Panc1 (cell line): ENCODE measurements at regions not wholly inside any gene's neighbourhood (a gene's known extent, or its start where the extent isn't known, plus 50 kb on each side); places are given as distances from the start of the nearest gene placed in this dataset.

Experiments
- ATAC-seq: fragments of 200-7000 bp; cut with Tn5 transposase; 2 replicates; pipeline ENCODE4 v1.9.1; 2020; ENCODE audit warnings: mild to moderate bottlenecking, moderate library complexity
- BruUV-seq: library from RNA; stranded (reverse); fragments of 400-500 nt; replicated peaks from 2 replicates; lab custom pipeline; 2021; lab: Mats Ljungman, UMichigan
- CTCF ChIA-PET: fragments of 300-600 bp; sonication (Branson Sonifier 250); formaldehyde crosslinking; loops from one replicate; lab custom pipeline; 2022; ENCODE audit warnings: antibody characterized with exemption; lab: Charles Lee
- POLR2A ChIA-PET: fragments of 300-600 bp; sonication (Branson Sonifier 250); formaldehyde crosslinking; loops from one replicate; lab custom pipeline; 2022; ENCODE audit warnings: antibody characterized with exemption; lab: Charles Lee
- DNase-seq: peaks from one replicate; pipeline ENCODE4 v3.0.0-alpha.2; 2010; ENCODE audit warnings: low read depth, low spot score
- H3K27ac ChIP-seq: 2 replicates; pipeline ENCODE4 v1.5.1; 2011; ENCODE audit warnings: mild to moderate bottlenecking, low read length, inconsistent platforms
- H3K27me3 ChIP-seq: fragments of 200-500 bp; sonication (Bioruptor generic); 2 replicates; pipeline ENCODE4 v1.6.0; 2014; ENCODE audit warnings: low read length, inconsistent platforms; ENCODE audit not compliant: control insufficient read depth, insufficient read depth
- H3K36me3 ChIP-seq: fragments of 200-500 bp; sonication (Bioruptor generic); 2 replicates; pipeline ENCODE4 v1.5.1; 2014; ENCODE audit warnings: inconsistent platforms, mild to moderate bottlenecking, low read length, moderate library complexity; ENCODE audit not compliant: control insufficient read depth, insufficient read depth
- H3K4me1 ChIP-seq: 2 replicates; pipeline ENCODE4 v1.5.1; 2011; ENCODE audit warnings: inconsistent platforms, mild to moderate bottlenecking, low read length, moderate library complexity; ENCODE audit not compliant: control insufficient read depth, insufficient read depth
- H3K4me3 ChIP-seq, 2 experiments: 2 replicates each; pipeline ENCODE4 v1.5.1; 2011 to 2012; ENCODE audit warnings: low read depth in 2 of 2, low read length in 2 of 2, mild to moderate bottlenecking in 2 of 2, inconsistent platforms in 1 of 2, moderate library complexity in 1 of 2
- H3K9me3 ChIP-seq: fragments of 200-500 bp; sonication (Bioruptor generic); 2 replicates; pipeline ENCODE4 v1.5.1; 2014; ENCODE audit warnings: low read depth, mild to moderate bottlenecking, inconsistent platforms, low read length, moderate library complexity; ENCODE audit not compliant: control insufficient read depth, insufficient read depth
- CTCF ChIP-seq: fragments of 450-650 bp; IDR thresholded peaks from 2 replicates; pipeline ENCODE4 v1.5.1; 2017; ENCODE audit warnings: mild to moderate bottlenecking
- POLR2AphosphoS5 ChIP-seq: IDR thresholded peaks from 2 replicates; pipeline ENCODE4 v1.6.1; 2012; ENCODE audit warnings: mild to moderate bottlenecking, low read depth, low read length, moderate library complexity
- SIN3A ChIP-seq: IDR thresholded peaks from 2 replicates; pipeline ENCODE4 v1.6.1; 2012; ENCODE audit warnings: low read depth, mild to moderate bottlenecking, low read length, moderate library complexity, borderline replicate concordance; ENCODE audit not compliant: insufficient read depth
- TCF7L2 ChIP-seq: IDR thresholded peaks from 2 replicates; pipeline ENCODE4 v1.6.1; 2011; ENCODE audit warnings: mild to moderate bottlenecking, low read depth, low read length, inconsistent platforms
- in situ Hi-C: cut with HindIII; loops from 2 replicates; pipeline ENCODE4 v1.10.0; 2016; ENCODE audit warnings: low sequenced_read_pairs, low pct_unique_long_range_greater_than_20kb
- intact Hi-C: fragments of 100-400 bp; cut with micrococcal nuclease; formaldehyde crosslinking; loops from one replicate; pipeline ENCODE4 v1.10.0; 2022; ENCODE audit not compliant: unreplicated experiment
- TF ChIP-seq, protein P1 (sequence below), 2 experiments: IDR thresholded peaks; 2 replicates each; pipeline ENCODE4 v1.6.1; 2011 to 2012; ENCODE audit warnings: low read depth in 2 of 2, control low read depth in 1 of 2, low read length in 1 of 2, mild to moderate bottlenecking in 1 of 2, moderate library complexity in 1 of 2; ENCODE audit not compliant: insufficient read depth in 1 of 2

DNA sequence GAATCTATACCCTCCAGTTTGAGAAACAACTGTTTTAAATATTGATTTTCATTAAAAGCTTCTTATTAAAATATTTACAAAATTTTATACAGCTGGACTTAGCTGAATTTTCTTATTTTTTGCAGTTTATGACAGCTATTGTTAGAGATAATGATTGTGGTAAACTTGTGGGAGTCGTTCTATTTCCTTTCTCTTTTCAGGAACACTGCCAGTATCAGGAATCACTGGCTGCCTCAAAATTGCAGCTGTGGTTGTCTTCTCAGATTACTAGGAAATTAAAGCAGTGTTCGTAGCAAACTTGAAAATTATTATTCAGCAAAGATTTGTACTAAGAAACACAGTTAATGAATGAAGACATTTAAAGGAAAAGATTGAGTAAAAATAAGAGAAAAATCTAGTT is 311.0 kb downstream of the CENPW start:
- Histone ChIP-seq H3K27me3 (no peaks in the 10 kb centered on the region), H3K36me3 (no peaks in the 10 kb centered on the region), H3K27ac (no peak overlapping the region), H3K9me3 (no peaks in the 10 kb centered on the region), H3K4me3 (no peak overlapping the region), H3K4me1 (no peaks in the 10 kb centered on the region)
- BruUV-seq = no TSS peak
- CTCF ChIA-PET = no interaction called here
- in situ Hi-C loops = no loop called here
- intact Hi-C loops = no loop called here
- TF ChIP-seq TCF7L2 (no peak), CTCF (no peak)
- POLR2A ChIA-PET = no interaction called here
- DNase-seq = no peak
- no peak for ATAC-seq

DNA sequence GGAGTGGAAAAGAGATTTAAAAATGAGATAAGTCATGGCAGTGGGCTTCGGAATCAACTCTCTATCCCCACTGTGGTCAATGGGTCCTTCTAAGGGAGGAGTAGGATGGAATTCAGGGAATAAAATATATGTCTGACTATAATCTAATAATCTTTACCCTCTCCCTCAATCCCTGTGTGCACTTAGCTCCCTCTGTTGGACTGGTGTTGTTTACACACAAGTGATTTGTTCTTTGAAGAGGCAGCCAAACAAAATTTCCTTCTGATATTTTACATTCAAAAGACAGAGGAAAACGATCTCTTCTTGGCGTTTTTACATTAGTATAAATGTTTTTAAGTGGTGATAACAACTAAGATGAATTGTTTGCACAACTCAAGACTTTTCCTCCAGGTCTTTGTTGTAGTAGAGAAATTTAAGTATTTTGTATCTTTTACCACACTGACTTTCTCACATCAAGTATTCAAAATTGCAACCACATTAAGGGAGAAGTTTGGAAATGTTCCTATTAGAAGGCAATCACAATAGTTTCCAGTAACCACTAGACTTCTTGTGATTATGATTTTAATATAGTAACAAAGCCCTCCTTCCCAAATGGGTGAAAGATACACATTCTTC is 317.8 kb downstream of the CENPW start:
- H3K27me3 ChIP-seq = no peaks in the 10 kb centered on the region
- no peaks in the 10 kb centered on the region for H3K9me3 ChIP-seq
- H3K36me3 ChIP-seq = no peaks in the 10 kb centered on the region
- 0 out of 2 replicates have a peak, but pooled peaks have one; percentile 62 for ATAC-seq
- CTCF ChIA-PET = interaction anchor here (1.4 kb wide), 1 partner anchor 296 kb away, joined by 8 read pairs; no protein-coding TSS in a partner anchor
- BruUV-seq = no TSS peak
- intact Hi-C loops (loop anchor here (2.0 to 5.0 kb wide), 2 partner anchors 297 to 660 kb away; no protein-coding TSS in a partner anchor), in situ Hi-C loops (no loop called here)
- H3K4me1 ChIP-seq = no peaks in the 10 kb centered on the region
- no peak overlapping the region for H3K27ac ChIP-seq
- no peak overlapping the region for H3K4me3 ChIP-seq
- DNase-seq = peak; percentile 22
- POLR2A ChIA-PET = no interaction called here
- TF ChIP-seq, protein P1, sequence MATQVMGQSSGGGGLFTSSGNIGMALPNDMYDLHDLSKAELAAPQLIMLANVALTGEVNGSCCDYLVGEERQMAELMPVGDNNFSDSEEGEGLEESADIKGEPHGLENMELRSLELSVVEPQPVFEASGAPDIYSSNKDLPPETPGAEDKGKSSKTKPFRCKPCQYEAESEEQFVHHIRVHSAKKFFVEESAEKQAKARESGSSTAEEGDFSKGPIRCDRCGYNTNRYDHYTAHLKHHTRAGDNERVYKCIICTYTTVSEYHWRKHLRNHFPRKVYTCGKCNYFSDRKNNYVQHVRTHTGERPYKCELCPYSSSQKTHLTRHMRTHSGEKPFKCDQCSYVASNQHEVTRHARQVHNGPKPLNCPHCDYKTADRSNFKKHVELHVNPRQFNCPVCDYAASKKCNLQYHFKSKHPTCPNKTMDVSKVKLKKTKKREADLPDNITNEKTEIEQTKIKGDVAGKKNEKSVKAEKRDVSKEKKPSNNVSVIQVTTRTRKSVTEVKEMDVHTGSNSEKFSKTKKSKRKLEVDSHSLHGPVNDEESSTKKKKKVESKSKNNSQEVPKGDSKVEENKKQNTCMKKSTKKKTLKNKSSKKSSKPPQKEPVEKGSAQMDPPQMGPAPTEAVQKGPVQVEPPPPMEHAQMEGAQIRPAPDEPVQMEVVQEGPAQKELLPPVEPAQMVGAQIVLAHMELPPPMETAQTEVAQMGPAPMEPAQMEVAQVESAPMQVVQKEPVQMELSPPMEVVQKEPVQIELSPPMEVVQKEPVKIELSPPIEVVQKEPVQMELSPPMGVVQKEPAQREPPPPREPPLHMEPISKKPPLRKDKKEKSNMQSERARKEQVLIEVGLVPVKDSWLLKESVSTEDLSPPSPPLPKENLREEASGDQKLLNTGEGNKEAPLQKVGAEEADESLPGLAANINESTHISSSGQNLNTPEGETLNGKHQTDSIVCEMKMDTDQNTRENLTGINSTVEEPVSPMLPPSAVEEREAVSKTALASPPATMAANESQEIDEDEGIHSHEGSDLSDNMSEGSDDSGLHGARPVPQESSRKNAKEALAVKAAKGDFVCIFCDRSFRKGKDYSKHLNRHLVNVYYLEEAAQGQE (IDR thresholded peaks at IDR 0.05; ENCODE audit: insufficient read depth in 1 of 2, low read depth in 2 of 2, low read length in 1 of 2) = no peak
- peak; percentile 65; the same call in 1 of the 2 replicates for TF ChIP-seq CTCF
- no peak for TF ChIP-seq POLR2AphosphoS5
- no peak for TF ChIP-seq SIN3A
